ENCODE measurements at regions not wholly inside any gene's neighbourhood (a gene's known extent, or its start where the extent isn't known, plus 50 kb on each side); places are given as distances from the start of the nearest gene placed in this dataset.

- TF ChIP-seq CREB5 (CRISPR knock-in tag; IDR thresholded peaks at IDR 0.05; ENCODE audit: low read depth) = no peak
- TF ChIP-seq ZNF8 (CRISPR knock-in tag; IDR thresholded peaks at IDR 0.05) = no peak
- TF ChIP-seq PATZ1 (CRISPR knock-in tag; IDR thresholded peaks at IDR 0.05; ENCODE audit: borderline replicate concordance) = no peak
- no peak for TF ChIP-seq RARB (CRISPR knock-in tag; IDR thresholded peaks at IDR 0.05)
- TF ChIP-seq ZNF70 (CRISPR knock-in tag; IDR thresholded peaks at IDR 0.05) = no peak
- no peak for TF ChIP-seq SNAI2 (CRISPR knock-in tag; IDR thresholded peaks at IDR 0.05)
- no peak for TF ChIP-seq OSR1 (CRISPR knock-in tag; IDR thresholded peaks at IDR 0.05)
- TF ChIP-seq ZFP30 (CRISPR knock-in tag; IDR thresholded peaks at IDR 0.05) = no peak
- TF ChIP-seq POU6F1 (CRISPR knock-in tag; IDR thresholded peaks at IDR 0.05; ENCODE audit: borderline replicate concordance, low read depth) = no peak
- no peak for ATAC-seq
These were observed 389.7 kb downstream of the TXNL1 start for GRCh38 chr18:56248610-56249235.

- TF ChIP-seq POU6F1 (CRISPR knock-in tag; IDR thresholded peaks at IDR 0.05; ENCODE audit: borderline replicate concordance, low read depth) = no peak
- no peak for TF ChIP-seq ZNF565 (CRISPR knock-in tag; conservative IDR thresholded peaks at IDR 0.05; ENCODE audit: low read depth)
- TF ChIP-seq ZFP3 (CRISPR knock-in tag; IDR thresholded peaks at IDR 0.05) = no peak
- no peak for TF ChIP-seq ZNF70 (CRISPR knock-in tag; IDR thresholded peaks at IDR 0.05)
- TF ChIP-seq BACH2 (CRISPR knock-in tag; IDR thresholded peaks at IDR 0.05; ENCODE audit: borderline replicate concordance) = no peak
- TF ChIP-seq PPARA (CRISPR knock-in tag; IDR thresholded peaks at IDR 0.05; ENCODE audit: borderline replicate concordance) = no peak
- no peak for TF ChIP-seq OSR1 (CRISPR knock-in tag; IDR thresholded peaks at IDR 0.05)
- no peak for TF ChIP-seq ZC3H10 (CRISPR knock-in tag; IDR thresholded peaks at IDR 0.05)
- TF ChIP-seq ESRRG (CRISPR knock-in tag; IDR thresholded peaks at IDR 0.05) = no peak
- no peak for TF ChIP-seq ARNTL (CRISPR knock-in tag; IDR thresholded peaks at IDR 0.05; ENCODE audit: borderline replicate concordance, low read depth)
- no peak for TF ChIP-seq ZNF8 (CRISPR knock-in tag; IDR thresholded peaks at IDR 0.05)
- no peak for TF ChIP-seq TOX (CRISPR knock-in tag; IDR thresholded peaks at IDR 0.05; ENCODE audit: borderline replicate concordance)
- TF ChIP-seq ISL1 (CRISPR knock-in tag; IDR thresholded peaks at IDR 0.05) = no peak
- ATAC-seq = no peak
These were observed 391.5 kb downstream of the TXNL1 start for GRCh38 chr18:56246916-56247315.

GRCh38 chr18:56245866-56246580 is 392.4 kb downstream of the TXNL1 start:
- TF ChIP-seq ZFP3 (CRISPR knock-in tag; IDR thresholded peaks at IDR 0.05) = no peak
- TF ChIP-seq TSHZ2 (CRISPR knock-in tag; IDR thresholded peaks at IDR 0.05) = 0 out of 2 replicates have a peak, but pooled peaks have one; percentile 42
- no peak for TF ChIP-seq OSR1 (CRISPR knock-in tag; IDR thresholded peaks at IDR 0.05)
- TF ChIP-seq CSDC2 (CRISPR knock-in tag; IDR thresholded peaks at IDR 0.05) = no peak
- peak; percentile 21; the same call in 1 of the 2 replicates for TF ChIP-seq ISL1 (CRISPR knock-in tag; IDR thresholded peaks at IDR 0.05)
- TF ChIP-seq ZNF8 (CRISPR knock-in tag; IDR thresholded peaks at IDR 0.05) = peak; percentile 93
- peak; percentile 57 for ATAC-seq

All from SK-N-SH treated with all-trans-retinoic acid at 6 μM for 48 hours (cell line).